Liver (tissue), 3 donors: ENCODE measurements at regions not wholly inside any gene's neighbourhood (a gene's known extent, or its start where the extent isn't known, plus 50 kb on each side); places are given as distances from the start of the nearest gene placed in this dataset.

Experiments used
- CTCF ChIP-seq: fragments of 150-350 bp; IDR thresholded peaks from 2 replicates; pipeline ENCODE4 v1.5.1; 2017; ENCODE audit warnings: improper control_type of control experiment, low read depth, low read length; ENCODE audit not compliant: missing input control
- FOXA1 ChIP-seq: IDR thresholded peaks from 2 replicates; pipeline ENCODE4 v1.6.1; 2016; ENCODE audit warnings: antibody characterized with exemption
- HNF4G ChIP-seq: IDR thresholded peaks from 2 replicates; pipeline ENCODE4 v1.6.1; 2016; ENCODE audit warnings: antibody characterized with exemption
- donor health status: healthy.
- donor health status: healthy.

GRCh38 chr10:59004392-59004791 lies 172.1 kb upstream of the PHYHIPL start:
- no peak for TF ChIP-seq CTCF
- no peak for TF ChIP-seq HNF4G
- TF ChIP-seq FOXA1: no peak
